NB4 (cell line): ENCODE measurements at regions not wholly inside any gene's neighbourhood (a gene's known extent, or its start where the extent isn't known, plus 50 kb on each side); places are given as distances from the start of the nearest gene placed in this dataset.

Experiments used
- DNase-seq: peaks from one replicate; pipeline ENCODE4 v3.0.0; 2010; ENCODE audit warnings: low read depth
- H3K4me3 ChIP-seq: one replicate; pipeline ENCODE4 v1.5.1; 2011; ENCODE audit warnings: mild to moderate bottlenecking, low read depth, low read length, moderate library complexity
- CTCF ChIP-seq: IDR thresholded peaks from one replicate; pipeline ENCODE4 v1.5.1; 2012; ENCODE audit warnings: low read depth, low read length
- MAX ChIP-seq: IDR thresholded peaks from 2 replicates; pipeline ENCODE4 v1.6.1; 2011; ENCODE audit warnings: low read depth, low read length
- MYC ChIP-seq: IDR thresholded peaks from 2 replicates; pipeline ENCODE4 v1.6.1; 2011; ENCODE audit warnings: low read depth, low read length
- POLR2A ChIP-seq: IDR thresholded peaks from 2 replicates; pipeline ENCODE4 v1.6.1; 2011; ENCODE audit warnings: mild to moderate bottlenecking; ENCODE audit not compliant: insufficient read length; ENCODE audit errors: extremely low read depth

GRCh38 chr16:56094231-56094630 is 97.1 kb upstream of the GNAO1 start:
- no peak for DNase-seq
- TF ChIP-seq CTCF (no peak), MAX (no peak), MYC (no peak), POLR2A (no peak)

GRCh38 chr16:56093055-56093454 is 98.2 kb upstream of the GNAO1 start:
- TF ChIP-seq MAX (no peak), POLR2A (no peak), CTCF (no peak), MYC (no peak)
- DNase-seq: no peak

More at GRCh38 chr16:56094231-56094630, 97.1 kb upstream of the GNAO1 start:
- H3K4me3 ChIP-seq: no peak overlapping the region

GRCh38 chr16:56090076-56090475 is 101.2 kb upstream of the GNAO1 start:
- H3K4me3 ChIP-seq: no peak overlapping the region
- DNase-seq: no peak
- TF ChIP-seq MAX (no peak), CTCF (no peak), POLR2A (no peak), MYC (no peak)

More at GRCh38 chr16:56093055-56093454, 98.2 kb upstream of the GNAO1 start:
- H3K4me3 ChIP-seq: no peak overlapping the region

- no peak for DNase-seq
- TF ChIP-seq POLR2A (no peak), CTCF (no peak), MAX (no peak), MYC (no peak)
- no peak overlapping the region for H3K4me3 ChIP-seq
Measured at GRCh38 chr16:56087626-56088025, 103.7 kb upstream of the GNAO1 start.

- TF ChIP-seq CTCF (no peak), MYC (no peak)
- no peak for DNase-seq
- H3K4me3 ChIP-seq: no peak overlapping the region
Measured at GRCh38 chr16:56081371-56081770, 109.9 kb upstream of the GNAO1 start.

GRCh38 chr16:56075732-56076388 is 115.4 kb upstream of the GNAO1 start:
- no peak for TF ChIP-seq CTCF
- TF ChIP-seq MAX: no peak
- TF ChIP-seq POLR2A: no peak
- TF ChIP-seq MYC: no peak

More at GRCh38 chr16:56075732-56076388, 115.4 kb upstream of the GNAO1 start:
- no peak overlapping the region for H3K4me3 ChIP-seq
- DNase-seq: no peak
